ENCODE measurements at regions not wholly inside any gene's neighbourhood (a gene's known extent, or its start where the extent isn't known, plus 50 kb on each side); places are given as distances from the start of the nearest gene placed in this dataset.

GRCh38 chr4:156710365-156711192, 261.0 kb downstream of the PDGFC start:
- no peak overlapping the region for H3K9ac ChIP-seq (replicated peaks; ENCODE audit: extremely low read depth, insufficient read depth, low read length)
- no peaks in the 10 kb centered on the region for H3K9me3 ChIP-seq (replicated peaks; ENCODE audit: control insufficient read depth, insufficient read depth, low read length)
- no peak overlapping the region for H3K27ac ChIP-seq (ENCODE audit: insufficient read depth, low read depth, low read length)
- no peaks in the 10 kb centered on the region for H3K79me2 ChIP-seq (ENCODE audit: control insufficient read depth, insufficient read depth, low read length)
- no peak for DNase-seq (ENCODE audit: low read depth, low spot score)
- no peaks in the 10 kb centered on the region for H3K27me3 ChIP-seq (ENCODE audit: control insufficient read depth in 2 of 2, insufficient read depth in 2 of 2, low read length in 2 of 2)
- no peak for FAIRE-seq
- POLR2A ChIA-PET = no interaction called here
- no peaks in the 10 kb centered on the region for H3K9me1 ChIP-seq (replicated peaks; ENCODE audit: control insufficient read depth, extremely low read depth, insufficient read depth, low read length)
- H3K4me2 ChIP-seq (ENCODE audit: insufficient read depth, low read length) = no peak overlapping the region
- BruUV-seq (replicated peaks) = no TSS peak
- CTCF ChIA-PET = no interaction called here
- H3K4me1 ChIP-seq (ENCODE audit: control insufficient read depth, extremely low read depth, insufficient read depth, low read length) = no peaks in the 10 kb centered on the region
- intact Hi-C loops (cut with micrococcal nuclease) = no loop called here
- no peaks in the 10 kb centered on the region for H4K20me1 ChIP-seq (replicated peaks; ENCODE audit: control insufficient read depth, extremely low read depth, insufficient read depth, low read length)
- TF ChIP-seq EZH2 (IDR thresholded peaks at IDR 0.05; ENCODE audit: borderline replicate concordance, low read depth, low read length, severe bottlenecking) (no peak), POLR2A (IDR thresholded peaks at IDR 0.05; ENCODE audit: low read depth, low read length) (no peak), MAX (IDR thresholded peaks at IDR 0.05; ENCODE audit: insufficient read depth, insufficient read length) (no peak), MYC (IDR thresholded peaks at IDR 0.05; ENCODE audit: low read depth, low read length) (no peak), GATA2 (IDR thresholded peaks at IDR 0.05; ENCODE audit: insufficient read depth, insufficient read length, low read depth, low read length) (no peak), FOS (IDR thresholded peaks at IDR 0.05; ENCODE audit: borderline replicate concordance, insufficient read depth, low read length) (no peak), JUN (IDR thresholded peaks at IDR 0.05; ENCODE audit: borderline replicate concordance, insufficient read depth, insufficient read length, low read depth) (no peak)
- H3K4me3 ChIP-seq (replicated peaks in 1 of 3; ENCODE audit: insufficient read depth in 1 of 3, low read depth in 1 of 3, low read length in 3 of 3) = no peak overlapping the region
- H3K36me3 ChIP-seq (ENCODE audit: control insufficient read depth in 2 of 2, extremely low read depth in 1 of 2, insufficient read depth in 2 of 2, low read length in 2 of 2) = no peaks in the 10 kb centered on the region
- dilution Hi-C loops (cut with MboI; ENCODE audit: extremely low pct_ligation_motif_present, low sequenced_read_pairs) = no loop called here
- no peak overlapping the region for H2AFZ ChIP-seq (ENCODE audit: low read depth, low read length)

GRCh38 chr4:156705311-156705710, 266.3 kb downstream of the PDGFC start:
- no peak for TF ChIP-seq MYC (IDR thresholded peaks at IDR 0.05; ENCODE audit: low read depth, low read length)
- TF ChIP-seq POLR2AphosphoS5 (IDR thresholded peaks at IDR 0.05; ENCODE audit: insufficient read depth, low read depth, low read length) = no peak
- no peak for TF ChIP-seq EZH2 (IDR thresholded peaks at IDR 0.05; ENCODE audit: borderline replicate concordance, low read depth, low read length, severe bottlenecking)
- TF ChIP-seq CTCF (IDR thresholded peaks at IDR 0.05; ENCODE audit: extremely low read depth in 1 of 2, insufficient read depth in 1 of 2, low read depth in 1 of 2, low read length in 2 of 2) = no peak
- TF ChIP-seq GATA2 (IDR thresholded peaks at IDR 0.05; ENCODE audit: insufficient read depth, insufficient read length, low read depth, low read length) = no peak
- TF ChIP-seq JUN (IDR thresholded peaks at IDR 0.05; ENCODE audit: borderline replicate concordance, insufficient read depth, insufficient read length, low read depth) = no peak
- DNase-seq (ENCODE audit: low read depth, low spot score) = no peak
- Histone ChIP-seq H3K36me3 (ENCODE audit: control insufficient read depth in 2 of 2, extremely low read depth in 1 of 2, insufficient read depth in 2 of 2, low read length in 2 of 2) (no peaks in the 10 kb centered on the region), H3K9me1 (replicated peaks; ENCODE audit: control insufficient read depth, extremely low read depth, insufficient read depth, low read length) (no peaks in the 10 kb centered on the region), H3K9me3 (replicated peaks; ENCODE audit: control insufficient read depth, insufficient read depth, low read length) (no peaks in the 10 kb centered on the region), H3K4me3 (replicated peaks in 1 of 3; ENCODE audit: insufficient read depth in 1 of 3, low read depth in 1 of 3, low read length in 3 of 3) (no peak overlapping the region), H3K27ac (ENCODE audit: insufficient read depth, low read depth, low read length) (no peak overlapping the region), H3K4me2 (ENCODE audit: insufficient read depth, low read length) (no peak overlapping the region), H4K20me1 (replicated peaks; ENCODE audit: control insufficient read depth, extremely low read depth, insufficient read depth, low read length) (no peaks in the 10 kb centered on the region), H2AFZ (ENCODE audit: low read depth, low read length) (no peak overlapping the region), H3K4me1 (ENCODE audit: control insufficient read depth, extremely low read depth, insufficient read depth, low read length) (no peaks in the 10 kb centered on the region), H3K9ac (replicated peaks; ENCODE audit: extremely low read depth, insufficient read depth, low read length) (no peak overlapping the region), H3K79me2 (ENCODE audit: control insufficient read depth, insufficient read depth, low read length) (no peaks in the 10 kb centered on the region), H3K27me3 (ENCODE audit: control insufficient read depth in 2 of 2, insufficient read depth in 2 of 2, low read length in 2 of 2) (no peaks in the 10 kb centered on the region)
- dilution Hi-C loops (cut with MboI; ENCODE audit: extremely low pct_ligation_motif_present, low sequenced_read_pairs) (no loop called here), intact Hi-C loops (cut with micrococcal nuclease) (no loop called here)
- ChIA-PET CTCF (no interaction called here), POLR2A (no interaction called here)
- no peak for FAIRE-seq
- BruUV-seq (replicated peaks) = no TSS peak

All from endothelial cell of umbilical vein (primary cell).